A673 (cell line): ENCODE measurements at regions not wholly inside any gene's neighbourhood (a gene's known extent, or its start where the extent isn't known, plus 50 kb on each side); places are given as distances from the start of the nearest gene placed in this dataset.

Experiments
- BruUV-seq: library from RNA; stranded (reverse); fragments of 400-500 nt; replicated peaks from 2 replicates; lab custom pipeline; 2021; lab: Mats Ljungman, UMichigan
- CTCF ChIA-PET: fragments of 300-600 bp; sonication (Branson Sonifier 250); formaldehyde crosslinking; loops from one replicate; lab custom pipeline; 2022; ENCODE audit warnings: antibody characterized with exemption; lab: Charles Lee
- POLR2A ChIA-PET: fragments of 300-600 bp; sonication (Branson Sonifier 250); formaldehyde crosslinking; loops from one replicate; lab custom pipeline; 2022; ENCODE audit warnings: antibody characterized with exemption; ENCODE audit not compliant: low non-redundant PET; lab: Charles Lee
- DNase-seq: peaks from one replicate; pipeline ENCODE4 v3.0.0-alpha.2; 2015; ENCODE audit warnings: low spot score
- H3K27ac ChIP-seq: fragments of 200-600 bp; sonication (generic); 2 replicates; pipeline ENCODE4 v1.5.1; 2016; ENCODE audit warnings: mixed run types, low read depth, mild to moderate bottlenecking, mixed read lengths, antibody characterized with exemption, low read length; ENCODE audit not compliant: poor library complexity, severe bottlenecking
- H3K27me3 ChIP-seq: fragments of 200-600 bp; sonication (generic); replicated peaks from 2 replicates; pipeline ENCODE4 v1.6.1; 2017; ENCODE audit warnings: mixed run types, low read depth, mild to moderate bottlenecking, mixed read lengths, antibody characterized with exemption, low read length; ENCODE audit not compliant: insufficient read depth, poor library complexity
- H3K36me3 ChIP-seq: fragments of 200-600 bp; sonication (generic); 2 replicates; pipeline ENCODE4 v1.6.1; 2016; ENCODE audit warnings: mixed run types, mild to moderate bottlenecking, mixed read lengths, antibody characterized with exemption, low read length; ENCODE audit not compliant: insufficient read depth, poor library complexity, severe bottlenecking
- H3K4me1 ChIP-seq: fragments of 200-600 bp; sonication (generic); 2 replicates; pipeline ENCODE4 v1.6.1; 2017; ENCODE audit warnings: mixed run types, mild to moderate bottlenecking, mixed read lengths, antibody characterized with exemption, low read length; ENCODE audit not compliant: insufficient read depth, poor library complexity, severe bottlenecking
- H3K4me3 ChIP-seq: fragments of 200-600 bp; sonication (generic); 2 replicates; pipeline ENCODE4 v1.5.1; 2016; ENCODE audit warnings: low read depth, mixed run types, mild to moderate bottlenecking, mixed read lengths, low read length; ENCODE audit not compliant: poor library complexity, severe bottlenecking
- H3K9me3 ChIP-seq: fragments of 200-600 bp; sonication (generic); 2 replicates; pipeline ENCODE4 v1.6.1; 2016; ENCODE audit warnings: mixed run types, low read depth, mild to moderate bottlenecking, mixed read lengths, antibody characterized with exemption, low read length; ENCODE audit not compliant: poor library complexity, severe bottlenecking
- CTCF ChIP-seq: fragments of 300-800, 200-600 bp; sonication (generic); conservative IDR thresholded peaks from 2 replicates; pipeline ENCODE4 v1.5.1; 2017; ENCODE audit warnings: low read depth, mild to moderate bottlenecking, antibody characterized with exemption, low read length, moderate library complexity, mixed read lengths
- EZH2 ChIP-seq: fragments of 200-600 bp; sonication (generic); IDR thresholded peaks from 2 replicates; pipeline ENCODE4 v1.6.1; 2017; ENCODE audit warnings: borderline replicate concordance, low read depth, mild to moderate bottlenecking, mixed read lengths, antibody characterized with exemption, low read length; ENCODE audit not compliant: poor library complexity, severe bottlenecking
- intact Hi-C: fragments of 100-400 bp; cut with micrococcal nuclease; formaldehyde crosslinking; loops from one replicate; pipeline ENCODE4 v1.10.0; 2022; ENCODE audit not compliant: unreplicated experiment

- no peak for TF ChIP-seq EZH2
- TF ChIP-seq CTCF: no peak
- intact Hi-C loops: no loop called here
- peaks cover 2% of the 10 kb centered on the region for H3K9me3 ChIP-seq
Observed at GRCh38 chr18:14940735-14941134, 192.8 kb downstream of the ANKRD30B start.

GRCh38 chr18:14941256-14941655 is 193.3 kb downstream of the ANKRD30B start:
- CTCF ChIA-PET: no interaction called here
- BruUV-seq: no TSS peak
- Histone ChIP-seq H3K4me1 (no peaks in the 10 kb centered on the region), H3K27me3 (no peaks in the 10 kb centered on the region), H3K9me3 (peaks cover 2% of the 10 kb centered on the region), H3K27ac (no peak overlapping the region), H3K36me3 (no peaks in the 10 kb centered on the region), H3K4me3 (no peak overlapping the region)
- POLR2A ChIA-PET: no interaction called here
- intact Hi-C loops: no loop called here
- TF ChIP-seq EZH2: no peak
- TF ChIP-seq CTCF: no peak
- DNase-seq: no peak

More at GRCh38 chr18:14940735-14941134, 192.8 kb downstream of the ANKRD30B start:
- Histone ChIP-seq H3K4me3 (no peak overlapping the region), H3K27me3 (no peaks in the 10 kb centered on the region), H3K27ac (no peak overlapping the region), H3K36me3 (no peaks in the 10 kb centered on the region), H3K4me1 (no peaks in the 10 kb centered on the region)
- BruUV-seq: no TSS peak
- CTCF ChIA-PET: no interaction called here
- POLR2A ChIA-PET: no interaction called here
- DNase-seq: no peak

GRCh38 chr18:14941792-14942191 is 193.8 kb downstream of the ANKRD30B start:
- no peak for DNase-seq
- Histone ChIP-seq H3K4me3 (no peak overlapping the region), H3K36me3 (no peaks in the 10 kb centered on the region), H3K4me1 (no peaks in the 10 kb centered on the region), H3K27me3 (no peaks in the 10 kb centered on the region), H3K9me3 (peaks cover 2% of the 10 kb centered on the region), H3K27ac (no peak overlapping the region)
- TF ChIP-seq EZH2: no peak
- TF ChIP-seq CTCF: no peak
- ChIA-PET CTCF (no interaction called here), POLR2A (no interaction called here)
- intact Hi-C loops: no loop called here
- no TSS peak for BruUV-seq
